Mucosa of descending colon (tissue), 3 donors: ENCODE measurements at regions not wholly inside any gene's neighbourhood (a gene's known extent, or its start where the extent isn't known, plus 50 kb on each side); places are given as distances from the start of the nearest gene placed in this dataset.

Experiments used
- ATAC-seq: fragments of 200-7000 bp; cut with Tn5 transposase; one replicate; pipeline ENCODE4 v1.9.1; 2020; ENCODE audit warnings: mild to moderate bottlenecking, moderate library complexity
- DNase-seq, 3 donors: peaks; one replicate each; pipeline ENCODE4 v3.0.0-alpha.2; 2020
- H3K36me3 ChIP-seq: fragments of 200-600 bp; one replicate; pipeline ENCODE4 v1.8.0; 2021; ENCODE audit warnings: low read depth, mild to moderate bottlenecking
- H3K4me1 ChIP-seq: fragments of 200-600 bp; one replicate; pipeline ENCODE4 v1.8.0; 2021; ENCODE audit warnings: low read depth, mild to moderate bottlenecking
- H3K4me3 ChIP-seq: fragments of 200-600 bp; one replicate; pipeline ENCODE4 v1.8.0; 2021; ENCODE audit warnings: mild to moderate bottlenecking
- H3K9me3 ChIP-seq: fragments of 200-600 bp; one replicate; pipeline ENCODE4 v1.8.0; 2021; ENCODE audit warnings: mild to moderate bottlenecking
- intact Hi-C, 2 donors: fragments of 100-400 bp; cut with DNase I in 1 of 2; cut with micrococcal nuclease in 1 of 2; formaldehyde crosslinking; loops; one replicate each; pipeline versions ENCODE4 v1.11.0 to v1.11.1; 2022; cut with DNase I, micrococcal nuclease
- TF ChIP-seq, protein P1 (sequence below): fragments of 200-600 bp; IDR thresholded peaks from one replicate; pipeline ENCODE4 v1.8.0; 2022; ENCODE audit warnings: antibody characterized with exemption, mild to moderate bottlenecking
- donor health status: DM: no; HTN: no; CAD: no; lungs with moderate emphysema.
- donor health status: DM: no; HTN: no; CAD: no.
- donor health status: DM: no; HTN: yes; CAD: no.

DNA sequence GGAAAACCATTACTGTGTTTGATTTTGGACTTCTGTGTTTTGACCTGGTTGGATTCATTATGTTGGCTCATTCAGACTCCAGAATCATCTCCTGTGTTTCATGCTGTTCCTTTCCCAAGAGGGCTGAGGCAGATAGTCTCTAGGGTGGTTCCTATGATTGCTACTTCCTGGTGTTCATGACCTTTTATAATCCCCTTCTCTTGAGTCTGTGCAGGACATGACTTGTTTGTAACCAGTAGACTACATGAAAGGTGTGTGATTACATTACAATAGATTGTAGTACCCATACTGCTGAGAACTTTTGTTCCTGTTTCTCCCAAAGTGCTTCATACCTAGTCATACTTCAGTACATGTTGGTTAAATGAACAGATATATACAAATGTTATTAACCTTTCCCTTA, 700.6 kb downstream of the METTL15 start:
- DNase-seq, result no peak

DNA sequence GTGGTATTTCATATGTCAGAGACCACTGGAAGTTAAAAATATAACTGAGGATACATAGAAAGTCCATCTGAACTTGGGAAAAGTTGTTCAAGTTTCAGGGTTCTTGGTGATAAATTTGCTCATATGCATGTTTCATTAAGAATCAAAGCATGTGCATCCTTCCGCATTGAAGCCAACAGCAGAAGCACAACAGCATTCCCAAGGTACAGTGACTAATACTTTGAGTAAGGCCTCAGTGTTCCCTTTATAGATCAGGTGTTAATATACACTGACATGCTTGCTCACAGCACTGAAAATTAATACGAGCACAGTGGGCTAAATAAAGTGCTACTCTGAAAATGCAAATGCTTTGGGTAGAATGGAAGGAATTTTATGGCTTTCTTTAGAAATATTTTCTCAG, 691.1 kb downstream of the METTL15 start:
- no peaks in the 10 kb centered on the region for H3K4me1 ChIP-seq
- ATAC-seq, result no peak
- no peaks in the 10 kb centered on the region for H3K9me3 ChIP-seq
- DNase-seq, result no peak
- no peaks in the 10 kb centered on the region for H3K36me3 ChIP-seq
- H3K4me3 ChIP-seq, result no peak overlapping the region
- intact Hi-C loops, result no loop called here
- TF ChIP-seq, protein P1, sequence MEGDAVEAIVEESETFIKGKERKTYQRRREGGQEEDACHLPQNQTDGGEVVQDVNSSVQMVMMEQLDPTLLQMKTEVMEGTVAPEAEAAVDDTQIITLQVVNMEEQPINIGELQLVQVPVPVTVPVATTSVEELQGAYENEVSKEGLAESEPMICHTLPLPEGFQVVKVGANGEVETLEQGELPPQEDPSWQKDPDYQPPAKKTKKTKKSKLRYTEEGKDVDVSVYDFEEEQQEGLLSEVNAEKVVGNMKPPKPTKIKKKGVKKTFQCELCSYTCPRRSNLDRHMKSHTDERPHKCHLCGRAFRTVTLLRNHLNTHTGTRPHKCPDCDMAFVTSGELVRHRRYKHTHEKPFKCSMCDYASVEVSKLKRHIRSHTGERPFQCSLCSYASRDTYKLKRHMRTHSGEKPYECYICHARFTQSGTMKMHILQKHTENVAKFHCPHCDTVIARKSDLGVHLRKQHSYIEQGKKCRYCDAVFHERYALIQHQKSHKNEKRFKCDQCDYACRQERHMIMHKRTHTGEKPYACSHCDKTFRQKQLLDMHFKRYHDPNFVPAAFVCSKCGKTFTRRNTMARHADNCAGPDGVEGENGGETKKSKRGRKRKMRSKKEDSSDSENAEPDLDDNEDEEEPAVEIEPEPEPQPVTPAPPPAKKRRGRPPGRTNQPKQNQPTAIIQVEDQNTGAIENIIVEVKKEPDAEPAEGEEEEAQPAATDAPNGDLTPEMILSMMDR, result no peak

More for the DNA sequence above, 700.6 kb downstream of the METTL15 start:
- TF ChIP-seq, protein P1, result no peak
- H3K36me3 ChIP-seq, result no peaks in the 10 kb centered on the region
- intact Hi-C loops, result no loop called here
- no peaks in the 10 kb centered on the region for H3K9me3 ChIP-seq
- H3K4me3 ChIP-seq, result no peak overlapping the region
- H3K4me1 ChIP-seq, result no peaks in the 10 kb centered on the region
- ATAC-seq, result no peak

DNA sequence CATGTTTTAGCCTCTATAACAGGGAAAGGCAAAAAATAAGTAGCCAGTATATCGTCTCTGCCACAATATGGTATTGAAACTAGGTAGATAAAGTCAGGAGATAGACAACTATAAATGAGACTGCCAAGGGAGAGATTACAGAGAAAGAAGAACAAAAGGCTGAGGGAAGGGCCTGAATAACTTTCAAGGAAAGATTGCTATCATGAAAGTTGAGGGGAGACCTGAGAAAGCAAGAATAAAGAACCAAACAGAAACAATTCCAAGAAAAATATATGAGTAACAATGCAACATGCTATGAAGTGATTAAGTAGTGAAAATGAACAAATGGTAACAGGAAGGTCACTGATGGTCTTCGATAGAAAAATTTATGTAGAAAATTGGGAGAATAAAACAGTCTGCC, 690.1 kb downstream of the METTL15 start:
- DNase-seq, result no peak
- H3K9me3 ChIP-seq, result no peaks in the 10 kb centered on the region
- H3K36me3 ChIP-seq, result no peaks in the 10 kb centered on the region
- no peaks in the 10 kb centered on the region for H3K4me1 ChIP-seq
- ATAC-seq, result no peak
- TF ChIP-seq, protein P1, result no peak
- no peak overlapping the region for H3K4me3 ChIP-seq
- intact Hi-C loops, result no loop called here

DNA sequence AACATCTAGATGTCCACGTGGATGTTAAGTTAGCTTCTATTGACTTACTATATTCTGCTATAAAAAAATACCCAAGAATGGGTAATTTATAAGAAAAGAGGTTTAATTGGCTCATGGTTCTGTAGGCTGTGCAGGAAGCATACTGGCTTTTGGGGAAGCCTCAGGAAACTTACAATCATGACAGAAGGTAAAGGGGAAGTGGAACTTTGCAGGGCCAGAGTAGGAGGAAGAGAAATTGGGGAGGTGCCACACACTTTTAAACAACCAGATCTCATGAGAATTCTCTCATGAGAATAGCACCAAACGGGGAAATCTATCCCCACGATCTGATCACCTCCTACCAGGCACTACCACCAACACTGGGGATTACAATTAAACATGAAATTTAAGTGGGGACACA, 689.3 kb downstream of the METTL15 start:
- Histone ChIP-seq H3K4me1 (no peaks in the 10 kb centered on the region), H3K9me3 (no peaks in the 10 kb centered on the region), H3K36me3 (no peaks in the 10 kb centered on the region), H3K4me3 (no peak overlapping the region)
- intact Hi-C loops, result no loop called here
- TF ChIP-seq, protein P1, result no peak
- DNase-seq, result no peak
- no peak for ATAC-seq

DNA sequence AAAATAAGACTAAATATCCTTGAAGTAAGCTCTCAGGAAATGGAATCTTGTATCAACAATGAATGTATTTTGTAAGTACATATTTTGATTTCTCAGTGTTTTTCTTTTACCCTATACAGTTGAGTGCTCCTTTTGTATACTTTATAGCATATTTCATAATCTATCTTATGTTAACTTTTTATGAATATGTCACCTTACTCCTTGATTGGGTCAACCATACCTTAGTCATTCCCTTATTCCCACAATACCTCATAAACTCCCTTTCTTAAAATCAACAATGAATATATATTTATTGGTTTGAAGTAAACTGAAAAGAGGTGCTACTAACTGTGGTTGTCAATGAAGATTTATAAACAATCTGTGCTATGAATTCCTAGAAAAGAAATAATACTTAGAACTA, 686.2 kb downstream of the METTL15 start:
- intact Hi-C loops, result no loop called here
- Histone ChIP-seq H3K36me3 (no peaks in the 10 kb centered on the region), H3K4me1 (no peaks in the 10 kb centered on the region), H3K9me3 (no peaks in the 10 kb centered on the region), H3K4me3 (no peak overlapping the region)
- DNase-seq (no peak), ATAC-seq (no peak)
- TF ChIP-seq, protein P1, result no peak

DNA sequence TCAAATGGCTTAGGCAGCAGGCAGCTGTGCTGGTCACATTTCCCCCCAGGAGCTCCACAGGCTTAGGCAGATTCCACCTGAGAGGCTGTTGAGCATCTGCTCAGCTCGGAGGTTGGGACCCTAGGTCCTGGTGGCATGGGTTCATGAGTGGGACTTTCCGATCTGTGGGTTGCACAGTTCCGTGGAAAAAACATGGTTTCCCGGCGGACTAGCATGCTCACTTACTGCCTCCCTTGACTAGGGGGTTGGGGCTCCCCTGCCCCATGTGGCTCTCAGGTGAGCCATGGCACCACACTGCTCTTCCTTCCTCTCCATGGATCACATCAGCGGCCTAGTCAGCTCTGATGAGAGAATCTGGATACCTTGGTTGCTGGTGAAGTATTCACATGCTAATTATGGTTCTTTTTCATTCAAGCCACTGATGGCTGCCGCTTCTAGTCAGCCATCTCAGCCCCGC, 685.1 kb downstream of the METTL15 start:
- intact Hi-C loops, result no loop called here
- Histone ChIP-seq H3K4me1 (no peaks in the 10 kb centered on the region), H3K9me3 (no peaks in the 10 kb centered on the region), H3K36me3 (no peaks in the 10 kb centered on the region), H3K4me3 (no peak overlapping the region)
- TF ChIP-seq, protein P1, result no peak
- ATAC-seq (no peak), DNase-seq (no peak)
